Neural cell (in vitro differentiated cells): ENCODE measurements at regions not wholly inside any gene's neighbourhood (a gene's known extent, or its start where the extent isn't known, plus 50 kb on each side); places are given as distances from the start of the nearest gene placed in this dataset.

ENCODE experiments used
- EP300 ChIP-seq: fragments of 450-650 bp; conservative IDR thresholded peaks from 2 replicates; pipeline ENCODE4 v1.6.1; 2014; ENCODE audit warnings: antibody characterized with exemption, mild to moderate bottlenecking, moderate library complexity; ENCODE audit not compliant: poor library complexity, severe bottlenecking
- EZH2 ChIP-seq: fragments of 200-600, 300-800 bp; shearing (Covaris generic), sonication (generic); IDR thresholded peaks from 2 replicates; pipeline ENCODE4 v1.6.1; 2014; ENCODE audit warnings: antibody characterized with exemption, low read length, borderline replicate concordance, mild to moderate bottlenecking; ENCODE audit not compliant: insufficient read depth, poor library complexity, severe bottlenecking
- MXI1 ChIP-seq: fragments of 450-650 bp; conservative IDR thresholded peaks from 2 replicates; pipeline ENCODE4 v1.6.1; 2014; ENCODE audit warnings: antibody characterized with exemption, mild to moderate bottlenecking; ENCODE audit not compliant: poor library complexity, severe bottlenecking
- POLR2AphosphoS5 ChIP-seq: IDR thresholded peaks from 2 replicates; pipeline ENCODE4 v1.6.1; 2012
- RAD21 ChIP-seq: fragments of 450-650 bp; conservative IDR thresholded peaks from 2 replicates; pipeline ENCODE4 v1.6.1; 2014; ENCODE audit warnings: antibody characterized with exemption, mild to moderate bottlenecking, moderate library complexity
- TF ChIP-seq, protein P1 (sequence below): fragments of 450-650 bp; IDR thresholded peaks from 2 replicates; pipeline ENCODE4 v1.5.1; 2014; ENCODE audit warnings: antibody characterized with exemption, mild to moderate bottlenecking, moderate library complexity; ENCODE audit not compliant: poor library complexity, severe bottlenecking
- TF ChIP-seq, protein P2 (sequence below): IDR thresholded peaks from 2 replicates; pipeline ENCODE4 v1.6.1; 2012; ENCODE audit warnings: borderline replicate concordance

DNA sequence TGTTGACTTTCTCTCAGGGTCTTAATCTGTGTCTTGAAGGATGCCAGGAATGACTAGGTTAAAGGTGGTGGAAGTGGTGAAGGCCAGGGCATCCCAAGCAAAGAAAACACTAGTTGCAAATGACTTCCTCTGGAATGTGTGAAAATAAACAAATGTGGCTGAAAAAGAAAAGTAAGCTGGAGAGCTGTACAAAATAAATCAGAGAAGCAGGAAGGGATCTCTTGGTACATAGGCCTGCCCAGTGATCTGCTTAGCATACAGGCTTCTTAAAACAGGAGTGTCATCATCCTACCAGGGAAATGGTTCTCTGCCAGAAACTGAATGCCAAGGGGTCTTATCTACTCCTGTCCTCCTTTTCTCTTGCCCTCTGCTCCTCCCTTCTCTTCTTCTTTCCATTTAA lies 1616.0 kb downstream of the KHDRBS2 start:
- TF ChIP-seq, protein P1, sequence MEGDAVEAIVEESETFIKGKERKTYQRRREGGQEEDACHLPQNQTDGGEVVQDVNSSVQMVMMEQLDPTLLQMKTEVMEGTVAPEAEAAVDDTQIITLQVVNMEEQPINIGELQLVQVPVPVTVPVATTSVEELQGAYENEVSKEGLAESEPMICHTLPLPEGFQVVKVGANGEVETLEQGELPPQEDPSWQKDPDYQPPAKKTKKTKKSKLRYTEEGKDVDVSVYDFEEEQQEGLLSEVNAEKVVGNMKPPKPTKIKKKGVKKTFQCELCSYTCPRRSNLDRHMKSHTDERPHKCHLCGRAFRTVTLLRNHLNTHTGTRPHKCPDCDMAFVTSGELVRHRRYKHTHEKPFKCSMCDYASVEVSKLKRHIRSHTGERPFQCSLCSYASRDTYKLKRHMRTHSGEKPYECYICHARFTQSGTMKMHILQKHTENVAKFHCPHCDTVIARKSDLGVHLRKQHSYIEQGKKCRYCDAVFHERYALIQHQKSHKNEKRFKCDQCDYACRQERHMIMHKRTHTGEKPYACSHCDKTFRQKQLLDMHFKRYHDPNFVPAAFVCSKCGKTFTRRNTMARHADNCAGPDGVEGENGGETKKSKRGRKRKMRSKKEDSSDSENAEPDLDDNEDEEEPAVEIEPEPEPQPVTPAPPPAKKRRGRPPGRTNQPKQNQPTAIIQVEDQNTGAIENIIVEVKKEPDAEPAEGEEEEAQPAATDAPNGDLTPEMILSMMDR, result no peak
- no peak for TF ChIP-seq POLR2AphosphoS5
- TF ChIP-seq EZH2, result no peak
- TF ChIP-seq, protein P2, sequence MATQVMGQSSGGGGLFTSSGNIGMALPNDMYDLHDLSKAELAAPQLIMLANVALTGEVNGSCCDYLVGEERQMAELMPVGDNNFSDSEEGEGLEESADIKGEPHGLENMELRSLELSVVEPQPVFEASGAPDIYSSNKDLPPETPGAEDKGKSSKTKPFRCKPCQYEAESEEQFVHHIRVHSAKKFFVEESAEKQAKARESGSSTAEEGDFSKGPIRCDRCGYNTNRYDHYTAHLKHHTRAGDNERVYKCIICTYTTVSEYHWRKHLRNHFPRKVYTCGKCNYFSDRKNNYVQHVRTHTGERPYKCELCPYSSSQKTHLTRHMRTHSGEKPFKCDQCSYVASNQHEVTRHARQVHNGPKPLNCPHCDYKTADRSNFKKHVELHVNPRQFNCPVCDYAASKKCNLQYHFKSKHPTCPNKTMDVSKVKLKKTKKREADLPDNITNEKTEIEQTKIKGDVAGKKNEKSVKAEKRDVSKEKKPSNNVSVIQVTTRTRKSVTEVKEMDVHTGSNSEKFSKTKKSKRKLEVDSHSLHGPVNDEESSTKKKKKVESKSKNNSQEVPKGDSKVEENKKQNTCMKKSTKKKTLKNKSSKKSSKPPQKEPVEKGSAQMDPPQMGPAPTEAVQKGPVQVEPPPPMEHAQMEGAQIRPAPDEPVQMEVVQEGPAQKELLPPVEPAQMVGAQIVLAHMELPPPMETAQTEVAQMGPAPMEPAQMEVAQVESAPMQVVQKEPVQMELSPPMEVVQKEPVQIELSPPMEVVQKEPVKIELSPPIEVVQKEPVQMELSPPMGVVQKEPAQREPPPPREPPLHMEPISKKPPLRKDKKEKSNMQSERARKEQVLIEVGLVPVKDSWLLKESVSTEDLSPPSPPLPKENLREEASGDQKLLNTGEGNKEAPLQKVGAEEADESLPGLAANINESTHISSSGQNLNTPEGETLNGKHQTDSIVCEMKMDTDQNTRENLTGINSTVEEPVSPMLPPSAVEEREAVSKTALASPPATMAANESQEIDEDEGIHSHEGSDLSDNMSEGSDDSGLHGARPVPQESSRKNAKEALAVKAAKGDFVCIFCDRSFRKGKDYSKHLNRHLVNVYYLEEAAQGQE, result no peak
- TF ChIP-seq RAD21, result no peak
- no peak for TF ChIP-seq MXI1
- no peak for TF ChIP-seq EP300
